GM12872 (cell line): ENCODE measurements at regions not wholly inside any gene's neighbourhood (a gene's known extent, or its start where the extent isn't known, plus 50 kb on each side); places are given as distances from the start of the nearest gene placed in this dataset.

Experiments
- CTCF ChIP-seq: IDR thresholded peaks from 3 replicates; pipeline ENCODE4 v1.5.1; 2011; ENCODE audit warnings: low read depth, mild to moderate bottlenecking, low read length, moderate library complexity; ENCODE audit not compliant: insufficient read depth

GRCh38 chr6:133680994-133681393 lies 207.9 kb upstream of the TCF21 start:
- no peak for TF ChIP-seq CTCF

GRCh38 chr6:133681891-133682290 lies 207.0 kb upstream of the TCF21 start:
- TF ChIP-seq CTCF: no peak

GRCh38 chr6:133682506-133683307 lies 206.2 kb upstream of the TCF21 start:
- no peak for TF ChIP-seq CTCF

GRCh38 chr6:133683308-133683580 lies 205.7 kb upstream of the TCF21 start:
- TF ChIP-seq CTCF: no peak

GRCh38 chr6:133683606-133684005 lies 205.3 kb upstream of the TCF21 start:
- TF ChIP-seq CTCF: no peak

GRCh38 chr6:133688705-133689492 lies 200.0 kb upstream of the TCF21 start:
- no peak for TF ChIP-seq CTCF

GRCh38 chr6:133689863-133690262 lies 199.1 kb upstream of the TCF21 start:
- TF ChIP-seq CTCF: no peak
